ENCODE measurements at regions not wholly inside any gene's neighbourhood (a gene's known extent, or its start where the extent isn't known, plus 50 kb on each side); places are given as distances from the start of the nearest gene placed in this dataset.
A peak's percentile ranks its signal among the peaks of the same experiment; 100 is the strongest.

GRCh38 chr18:56374007-56374655, 264.3 kb downstream of the TXNL1 start:
- no peaks in the 10 kb centered on the region for H3K36me3 Mint-ChIP-seq (ENCODE audit: low read depth)
- no peaks in the 10 kb centered on the region for H3K27me3 Mint-ChIP-seq (ENCODE audit: low read depth)
- no peak overlapping the region for H3K4me3 Mint-ChIP-seq (ENCODE audit: unreplicated experiment)
- H3K4me1 Mint-ChIP-seq (ENCODE audit: low read depth) = peaks cover 36% of the 10 kb centered on the region
- H3K9me3 Mint-ChIP-seq (ENCODE audit: low read depth) = no peaks in the 10 kb centered on the region
- no peak for DNase-seq (ENCODE audit: low spot score)
- no peak for TF ChIP-seq CTCF (IDR thresholded peaks at IDR 0.05)
- H3K27ac Mint-ChIP-seq (ENCODE audit: unreplicated experiment) = peak overlapping the region; percentile 5

- H3K27ac Mint-ChIP-seq (ENCODE audit: unreplicated experiment) = no peak overlapping the region
These were observed 264.8 kb downstream of the TXNL1 start for GRCh38 chr18:56373601-56374000.

GRCh38 chr18:56368066-56368465, 270.3 kb downstream of the TXNL1 start:
- H3K36me3 Mint-ChIP-seq (ENCODE audit: low read depth) = no peaks in the 10 kb centered on the region
- peaks cover 4% of the 10 kb centered on the region for H3K9me3 Mint-ChIP-seq (ENCODE audit: low read depth)
- H3K4me3 Mint-ChIP-seq (ENCODE audit: unreplicated experiment) = no peak overlapping the region
- no peak for TF ChIP-seq CTCF (IDR thresholded peaks at IDR 0.05)
- no peaks in the 10 kb centered on the region for H3K4me1 Mint-ChIP-seq (ENCODE audit: low read depth)
- DNase-seq (ENCODE audit: low spot score) = no peak
- H3K27ac Mint-ChIP-seq (ENCODE audit: unreplicated experiment) = no peak overlapping the region
- H3K27me3 Mint-ChIP-seq (ENCODE audit: low read depth) = no peaks in the 10 kb centered on the region

More at GRCh38 chr18:56373601-56374000, 264.8 kb downstream of the TXNL1 start:
- H3K27me3 Mint-ChIP-seq (ENCODE audit: low read depth) = no peaks in the 10 kb centered on the region
- no peak for TF ChIP-seq CTCF (IDR thresholded peaks at IDR 0.05)
- no peaks in the 10 kb centered on the region for H3K36me3 Mint-ChIP-seq (ENCODE audit: low read depth)
- DNase-seq (ENCODE audit: low spot score) = no peak
- no peaks in the 10 kb centered on the region for H3K9me3 Mint-ChIP-seq (ENCODE audit: low read depth)
- H3K4me3 Mint-ChIP-seq (ENCODE audit: unreplicated experiment) = no peak overlapping the region
- peaks cover 31% of the 10 kb centered on the region for H3K4me1 Mint-ChIP-seq (ENCODE audit: low read depth)

GRCh38 chr18:56358608-56359280, 279.6 kb downstream of the TXNL1 start:
- Mint-ChIP-seq H3K36me3 (ENCODE audit: low read depth) (peaks cover 5% of the 10 kb centered on the region), H3K4me1 (ENCODE audit: low read depth) (no peaks in the 10 kb centered on the region), H3K4me3 (ENCODE audit: unreplicated experiment) (no peak overlapping the region), H3K27ac (ENCODE audit: unreplicated experiment) (no peak overlapping the region), H3K27me3 (ENCODE audit: low read depth) (no peaks in the 10 kb centered on the region), H3K9me3 (ENCODE audit: low read depth) (peaks cover 10% of the 10 kb centered on the region)
- peak; percentile 18 for TF ChIP-seq CTCF (IDR thresholded peaks at IDR 0.05)
- DNase-seq (ENCODE audit: low spot score) = no peak

GRCh38 chr18:56353663-56354260, 284.6 kb downstream of the TXNL1 start:
- Mint-ChIP-seq H3K9me3 (ENCODE audit: low read depth) (peaks cover 4% of the 10 kb centered on the region), H3K27me3 (ENCODE audit: low read depth) (no peaks in the 10 kb centered on the region), H3K4me3 (ENCODE audit: unreplicated experiment) (no peak overlapping the region), H3K27ac (ENCODE audit: unreplicated experiment) (no peak overlapping the region), H3K4me1 (ENCODE audit: low read depth) (no peaks in the 10 kb centered on the region), H3K36me3 (ENCODE audit: low read depth) (no peaks in the 10 kb centered on the region)
- no peak for TF ChIP-seq CTCF (IDR thresholded peaks at IDR 0.05)
- no peak for DNase-seq (ENCODE audit: low spot score)
